A549 (cell line): ENCODE measurements at regions not wholly inside any gene's neighbourhood (a gene's known extent, or its start where the extent isn't known, plus 50 kb on each side); places are given as distances from the start of the nearest gene placed in this dataset.

Source experiments
- ATAC-seq, 2 experiments: fragments of 200-7000 bp in 1 of 2; fragments of >200 bp in 1 of 2; cut with Nextera tagmentation in 1 of 2; cut with Tn5 transposase in 1 of 2; 3 replicates each; pipeline versions ENCODE4 v1.8.0 to v1.9.1; 2018 to 2020; ENCODE audit warnings: mild to moderate bottlenecking in 1 of 2, moderate library complexity in 1 of 2
- CTCF ChIA-PET: fragments of 300-600 bp; sonication (Branson Sonifier 250); formaldehyde crosslinking; extraction: SDS; loops from one replicate; lab custom pipeline; 2021; ENCODE audit warnings: antibody characterized with exemption, inconsistent platforms; lab: Yijun Ruan, JAX
- POLR2A ChIA-PET: fragments of 350-600 bp; formaldehyde crosslinking; extraction: SDS; loops from one replicate; lab custom pipeline; 2021; ENCODE audit warnings: antibody characterized with exemption, inconsistent platforms; lab: Yijun Ruan, JAX
- DNase-seq, 2 experiments: peaks; one replicate each; pipeline versions ENCODE4 v3.0.0 to v3.0.0-alpha.2; 2011 to 2016; ENCODE audit warnings: low read depth in 1 of 2, low spot score in 1 of 2
- FAIRE-seq: peaks from 2 replicates; lab custom pipeline; 2011; peaks lifted over from hg19 to GRCh38; lab: Jason Lieb, UNC
- H3K27ac ChIP-seq, 2 experiments: fragments of >200 bp; sonication (Bioruptor Twin); formaldehyde crosslinking; 3 replicates each; pipeline ENCODE4 v1.5.1; 2016 to 2017
- H3K4me1 ChIP-seq: fragments of >200 bp; sonication (Bioruptor Twin); formaldehyde crosslinking; 3 replicates; pipeline ENCODE4 v1.6.1; 2016
- H3K4me2 ChIP-seq: fragments of >200 bp; sonication (Bioruptor Twin); formaldehyde crosslinking; 3 replicates; pipeline ENCODE4 v1.6.1; 2016
- H3K4me3 ChIP-seq: fragments of >200 bp; sonication (Bioruptor Twin); formaldehyde crosslinking; 3 replicates; pipeline ENCODE4 v1.5.1; 2016
- H3K9me3 ChIP-seq: fragments of >200 bp; sonication (Bioruptor Twin); formaldehyde crosslinking; 3 replicates; pipeline ENCODE4 v1.6.1; 2016
- BHLHE40 ChIP-seq: IDR thresholded peaks from 2 replicates; pipeline ENCODE4 v1.6.1; 2012; ENCODE audit warnings: low read depth, low read length, inconsistent platforms
- CBX2 ChIP-seq: fragments of 200-600 bp; sonication (generic); IDR thresholded peaks from 2 replicates; pipeline ENCODE4 v1.6.1; 2016; ENCODE audit warnings: low read depth, mild to moderate bottlenecking, borderline replicate concordance
- CBX8 ChIP-seq: fragments of 200-600 bp; sonication (generic); IDR thresholded peaks from 2 replicates; pipeline ENCODE4 v1.6.1; 2016
- CHD2 ChIP-seq: fragments of 150-350 bp; IDR thresholded peaks from 2 replicates; pipeline ENCODE4 v1.6.1; 2014; ENCODE audit warnings: low read length; ENCODE audit not compliant: partially characterized antibody
- E2F6 ChIP-seq: IDR thresholded peaks from 2 replicates; pipeline ENCODE4 v1.6.1; 2012; ENCODE audit warnings: low read depth, borderline replicate concordance
- EP300 ChIP-seq, 2 experiments: fragments of >200 bp; sonication (Bioruptor Twin); formaldehyde crosslinking; IDR thresholded peaks; 2 replicates in 1 of 2; 3 replicates in 1 of 2; pipeline ENCODE4 v1.6.1; 2016 to 2017
- ESRRA ChIP-seq: fragments of 150-350 bp; IDR thresholded peaks from 2 replicates; pipeline ENCODE4 v1.6.1; 2014; ENCODE audit warnings: mild to moderate bottlenecking, low read length, borderline replicate concordance
- FOSB ChIP-seq: fragments of 250-450 bp; sonication (Bioruptor Pico); IDR thresholded peaks from 2 replicates; pipeline ENCODE4 v1.5.0; 2020; ENCODE audit warnings: mild to moderate bottlenecking, moderate library complexity
- FOSL2 ChIP-seq, 2 experiments: fragments of 450-650 bp in 1 of 2; fragments of >200 bp in 1 of 2; sonication (Bioruptor Twin) in 1 of 2; formaldehyde crosslinking; IDR thresholded peaks; 2 replicates each; pipeline versions ENCODE4 v1.5.0 to v1.6.1; 2016 to 2020; ENCODE audit warnings: mild to moderate bottlenecking in 1 of 2, moderate library complexity in 1 of 2
- HEYL ChIP-seq: fragments of 250-450 bp; sonication (Bioruptor Pico); IDR thresholded peaks from 2 replicates; pipeline ENCODE4 v1.8.0; 2021; ENCODE audit warnings: mild to moderate bottlenecking, moderate library complexity
- HOXB5 ChIP-seq: fragments of 250-450 bp; sonication (Bioruptor Pico); IDR thresholded peaks from 2 replicates; pipeline ENCODE4 v1.5.0; 2020; ENCODE audit warnings: mild to moderate bottlenecking, moderate library complexity
- JUN ChIP-seq, 2 experiments: fragments of >200 bp; sonication (Bioruptor Twin); formaldehyde crosslinking; IDR thresholded peaks; 2 replicates in 1 of 2; 3 replicates in 1 of 2; pipeline ENCODE4 v1.6.1; 2016 to 2017
- KDM5A ChIP-seq: fragments of 200-600 bp; sonication (generic); IDR thresholded peaks from 2 replicates; pipeline ENCODE4 v1.6.1; 2016; ENCODE audit warnings: antibody characterized with exemption, mild to moderate bottlenecking
- MAFK ChIP-seq: fragments of 450-650 bp; IDR thresholded peaks from 2 replicates; pipeline ENCODE4 v1.6.1; 2014; ENCODE audit not compliant: partially characterized antibody
- NPAS2 ChIP-seq: fragments of 250-450 bp; sonication (Bioruptor Pico); IDR thresholded peaks from 2 replicates; pipeline ENCODE4 v1.8.0; 2022; ENCODE audit warnings: mild to moderate bottlenecking, moderate library complexity, borderline replicate concordance
- NR3C1 ChIP-seq: fragments of >200 bp; sonication (Bioruptor Twin); formaldehyde crosslinking; IDR thresholded peaks from 3 replicates; pipeline ENCODE4 v1.6.1; 2017
- PBX3 ChIP-seq: IDR thresholded peaks from 2 replicates; pipeline ENCODE4 v1.6.1; 2012
- POLR2A ChIP-seq: IDR thresholded peaks from 2 replicates; pipeline ENCODE4 v1.6.1; 2012; ENCODE audit warnings: mild to moderate bottlenecking, low read length
- RARB ChIP-seq: fragments of 250-450 bp; sonication (Bioruptor Pico); IDR thresholded peaks from 2 replicates; pipeline ENCODE4 v1.8.0; 2021; ENCODE audit warnings: mild to moderate bottlenecking, moderate library complexity
- RFX5 ChIP-seq: fragments of 450-650 bp; IDR thresholded peaks from 2 replicates; pipeline ENCODE4 v1.7.1; 2014; ENCODE audit warnings: antibody characterized with exemption, mild to moderate bottlenecking, moderate library complexity
- RNF2 ChIP-seq: fragments of 200-600 bp; sonication (generic); IDR thresholded peaks from 2 replicates; pipeline ENCODE4 v1.6.1; 2016; ENCODE audit warnings: low read depth, mild to moderate bottlenecking, antibody characterized with exemption, moderate library complexity, borderline replicate concordance
- SMC3 ChIP-seq: fragments of >200 bp; sonication (Bioruptor Twin); formaldehyde crosslinking; IDR thresholded peaks from 3 replicates; pipeline ENCODE4 v1.6.1; 2018; ENCODE audit warnings: inconsistent platforms
- SREBF2 ChIP-seq: fragments of 450-650 bp; IDR thresholded peaks from 2 replicates; pipeline ENCODE4 v1.6.1; 2014; ENCODE audit warnings: mild to moderate bottlenecking, moderate library complexity
- TP53 ChIP-seq: fragments of 250-450 bp; sonication (Bioruptor Pico); IDR thresholded peaks from 2 replicates; pipeline ENCODE4 v1.5.0; 2021; ENCODE audit warnings: mild to moderate bottlenecking, moderate library complexity
- ZC3H11A ChIP-seq: fragments of 450-650 bp; IDR thresholded peaks from 2 replicates; pipeline ENCODE4 v1.6.1; 2014; ENCODE audit warnings: antibody characterized with exemption, mild to moderate bottlenecking
- ZSCAN20 ChIP-seq: fragments of 250-450 bp; sonication (Bioruptor Pico); IDR thresholded peaks from 2 replicates; pipeline ENCODE4 v1.8.0; 2022; ENCODE audit warnings: mild to moderate bottlenecking, moderate library complexity
- WGBS: methylation state at CpG from one replicate; pipeline ENCODE4 v1.1.6; 2017; ENCODE audit errors: missing lambda C conversion rate; 5-methylcytosine and 5-hydroxymethylcytosine counted together
- TF ChIP-seq, protein P1 (sequence below): fragments of 250-450 bp; sonication (Bioruptor Pico); IDR thresholded peaks from 2 replicates; pipeline ENCODE4 v1.5.0; 2021; ENCODE audit warnings: mild to moderate bottlenecking, moderate library complexity, borderline replicate concordance
- TF ChIP-seq, protein P2 (sequence below): fragments of 450-650 bp; IDR thresholded peaks from 2 replicates; pipeline ENCODE4 v1.6.1; 2014; ENCODE audit warnings: antibody characterized with exemption

DNA sequence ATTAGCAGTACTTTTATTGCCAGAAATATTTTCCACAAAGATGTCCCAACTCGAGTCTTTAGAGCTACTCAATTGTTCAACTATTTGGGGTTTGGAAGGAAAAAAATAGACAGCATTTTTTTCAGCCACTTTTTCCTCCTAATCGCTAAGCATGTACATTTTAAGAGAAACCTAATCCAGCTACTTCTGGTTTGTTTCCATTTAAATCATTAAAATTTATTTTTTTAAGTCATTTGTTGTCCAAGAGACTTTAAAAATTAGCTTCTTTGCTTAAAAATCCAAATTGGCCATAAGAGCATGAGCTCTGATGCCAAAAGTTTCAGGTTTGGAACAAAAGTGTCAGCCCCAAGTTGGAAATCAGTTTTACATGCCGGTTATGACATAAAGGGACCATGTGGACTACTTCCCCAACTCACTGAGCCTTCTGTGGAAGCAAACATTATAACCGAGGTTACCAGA is 186.3 kb upstream of the INTU start:
- Histone ChIP-seq H3K4me1 (no peaks in the 10 kb centered on the region), H3K9me3 (no peaks in the 10 kb centered on the region), H3K4me2 (no peak overlapping the region), H3K4me3 (no peak overlapping the region), H3K27ac (no peak overlapping the region)
- DNase-seq (no peak), ATAC-seq (no peak), FAIRE-seq (no peak)
- ChIA-PET POLR2A (no interaction called here), CTCF (no interaction called here)
- TF ChIP-seq PBX3 (no peak), RFX5 (no peak), ESRRA (no peak), HEYL (no peak), BHLHE40 (no peak), E2F6 (no peak), RARB (CRISPR knock-in tag) (no peak), CHD2 (no peak), RNF2 (no peak), KDM5A (no peak), MAFK (no peak), FOSL2 (IDR thresholded peaks at IDR 0.05) (no peak), FOSL2 (CRISPR knock-in tag; IDR thresholded peaks at IDR 0.05) (no peak)
- TF ChIP-seq, protein P1, sequence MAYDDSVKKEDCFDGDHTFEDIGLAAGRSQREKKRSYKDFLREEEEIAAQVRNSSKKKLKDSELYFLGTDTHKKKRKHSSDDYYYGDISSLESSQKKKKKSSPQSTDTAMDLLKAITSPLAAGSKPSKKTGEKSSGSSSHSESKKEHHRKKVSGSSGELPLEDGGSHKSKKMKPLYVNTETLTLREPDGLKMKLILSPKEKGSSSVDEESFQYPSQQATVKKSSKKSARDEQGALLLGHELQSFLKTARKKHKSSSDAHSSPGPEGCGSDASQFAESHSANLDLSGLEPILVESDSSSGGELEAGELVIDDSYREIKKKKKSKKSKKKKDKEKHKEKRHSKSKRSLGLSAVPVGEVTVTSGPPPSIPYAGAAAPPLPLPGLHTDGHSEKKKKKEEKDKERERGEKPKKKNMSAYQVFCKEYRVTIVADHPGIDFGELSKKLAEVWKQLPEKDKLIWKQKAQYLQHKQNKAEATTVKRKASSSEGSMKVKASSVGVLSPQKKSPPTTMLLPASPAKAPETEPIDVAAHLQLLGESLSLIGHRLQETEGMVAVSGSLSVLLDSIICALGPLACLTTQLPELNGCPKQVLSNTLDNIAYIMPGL = no peak
- TF ChIP-seq, protein P2, sequence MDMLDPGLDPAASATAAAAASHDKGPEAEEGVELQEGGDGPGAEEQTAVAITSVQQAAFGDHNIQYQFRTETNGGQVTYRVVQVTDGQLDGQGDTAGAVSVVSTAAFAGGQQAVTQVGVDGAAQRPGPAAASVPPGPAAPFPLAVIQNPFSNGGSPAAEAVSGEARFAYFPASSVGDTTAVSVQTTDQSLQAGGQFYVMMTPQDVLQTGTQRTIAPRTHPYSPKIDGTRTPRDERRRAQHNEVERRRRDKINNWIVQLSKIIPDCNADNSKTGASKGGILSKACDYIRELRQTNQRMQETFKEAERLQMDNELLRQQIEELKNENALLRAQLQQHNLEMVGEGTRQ = no peak
- 4% methylated on average over 4 of the region's 4 CpGs for WGBS

DNA sequence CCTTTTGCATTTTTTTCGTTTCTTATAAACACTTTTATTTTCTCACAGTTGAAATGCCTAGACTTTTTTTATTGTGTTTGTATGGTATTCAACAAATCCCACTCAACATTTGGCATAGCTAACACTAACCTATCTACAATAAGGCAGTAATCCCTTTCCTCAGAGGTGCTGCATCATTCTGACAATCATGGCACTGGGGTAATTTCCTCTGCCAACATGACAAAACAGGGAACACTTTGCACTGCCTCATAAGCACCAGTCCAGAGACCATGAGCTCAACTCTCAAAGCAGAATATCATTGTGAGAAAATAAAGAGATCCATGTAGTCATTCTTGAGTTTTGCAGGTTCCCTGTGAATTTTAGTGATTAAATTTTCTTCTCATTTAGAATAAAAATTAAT is 183.8 kb upstream of the INTU start:
- POLR2A ChIA-PET = no interaction called here
- no peak for FAIRE-seq
- WGBS = 0% methylated on average over 1 of the region's 1 CpG

GRCh38 chr4:127449449-127449848 is 183.3 kb upstream of the INTU start:
- Histone ChIP-seq H3K9me3 (no peaks in the 10 kb centered on the region), H3K27ac (no peak overlapping the region), H3K4me3 (no peak overlapping the region), H3K4me2 (no peak overlapping the region), H3K4me1 (no peaks in the 10 kb centered on the region)
- DNase-seq (no peak), ATAC-seq (no peak), FAIRE-seq (no peak)
- TF ChIP-seq POLR2A (no peak), RARB (CRISPR knock-in tag) (no peak), EP300 (IDR thresholded peaks at IDR 0.05) (no peak), ZSCAN20 (no peak), NR3C1 (no peak), ZC3H11A (no peak), NPAS2 (CRISPR knock-in tag) (no peak), TP53 (CRISPR knock-in tag) (no peak), CHD2 (no peak), FOSB (CRISPR knock-in tag) (no peak), E2F6 (no peak), CBX2 (no peak), JUN (IDR thresholded peaks at IDR 0.05) (no peak), CBX8 (no peak), HOXB5 (CRISPR knock-in tag) (no peak), ESRRA (no peak), SREBF2 (no peak), PBX3 (no peak)
- POLR2A ChIA-PET = no interaction called here
- CTCF ChIA-PET = no interaction called here

More for the DNA sequence above, 183.8 kb upstream of the INTU start:
- DNase-seq = no peak
- Histone ChIP-seq H3K4me2 (no peak overlapping the region), H3K9me3 (no peaks in the 10 kb centered on the region), H3K4me1 (no peaks in the 10 kb centered on the region), H3K27ac (no peak overlapping the region), H3K4me3 (no peak overlapping the region)
- TF ChIP-seq KDM5A = no peak
- TF ChIP-seq SMC3 = no peak
- TF ChIP-seq HOXB5 (CRISPR knock-in tag) = no peak
- no peak for TF ChIP-seq JUN (IDR thresholded peaks at IDR 0.05)
- ATAC-seq = no peak
- CTCF ChIA-PET = no interaction called here
